ENCODE measurements at regions not wholly inside any gene's neighbourhood (a gene's known extent, or its start where the extent isn't known, plus 50 kb on each side); places are given as distances from the start of the nearest gene placed in this dataset.

GRCh38 chr3:132088291-132088690 is 53.5 kb upstream of the CPNE4 start:
- TF ChIP-seq CTCF (CRISPR knock-in tag; IDR thresholded peaks at IDR 0.05) (no peak), ZNF12 (CRISPR knock-in tag; IDR thresholded peaks at IDR 0.05) (no peak), RAD21 (CRISPR knock-in tag; IDR thresholded peaks at IDR 0.05) (no peak), ZNF274 (CRISPR knock-in tag; IDR thresholded peaks at IDR 0.05) (no peak), CENPBD1 (CRISPR knock-in tag; IDR thresholded peaks at IDR 0.05; ENCODE audit: borderline replicate concordance, low read depth) (no peak), KDM1A (CRISPR knock-in tag; IDR thresholded peaks at IDR 0.05) (no peak), TBX2 (CRISPR knock-in tag; IDR thresholded peaks at IDR 0.05; ENCODE audit: borderline replicate concordance) (no peak), ZNF354B (CRISPR knock-in tag; IDR thresholded peaks at IDR 0.05) (no peak), ELF1 (CRISPR knock-in tag; IDR thresholded peaks at IDR 0.05) (no peak), FOXK1 (CRISPR knock-in tag; IDR thresholded peaks at IDR 0.05; ENCODE audit: borderline replicate concordance, low read depth) (no peak), POLR2A (IDR thresholded peaks at IDR 0.05; ENCODE audit: insufficient read depth in 1 of 2, low read depth in 2 of 2, low read length in 2 of 2) (no peak), FOXK2 (IDR thresholded peaks at IDR 0.05) (no peak)
- TF ChIP-seq, protein P1, sequence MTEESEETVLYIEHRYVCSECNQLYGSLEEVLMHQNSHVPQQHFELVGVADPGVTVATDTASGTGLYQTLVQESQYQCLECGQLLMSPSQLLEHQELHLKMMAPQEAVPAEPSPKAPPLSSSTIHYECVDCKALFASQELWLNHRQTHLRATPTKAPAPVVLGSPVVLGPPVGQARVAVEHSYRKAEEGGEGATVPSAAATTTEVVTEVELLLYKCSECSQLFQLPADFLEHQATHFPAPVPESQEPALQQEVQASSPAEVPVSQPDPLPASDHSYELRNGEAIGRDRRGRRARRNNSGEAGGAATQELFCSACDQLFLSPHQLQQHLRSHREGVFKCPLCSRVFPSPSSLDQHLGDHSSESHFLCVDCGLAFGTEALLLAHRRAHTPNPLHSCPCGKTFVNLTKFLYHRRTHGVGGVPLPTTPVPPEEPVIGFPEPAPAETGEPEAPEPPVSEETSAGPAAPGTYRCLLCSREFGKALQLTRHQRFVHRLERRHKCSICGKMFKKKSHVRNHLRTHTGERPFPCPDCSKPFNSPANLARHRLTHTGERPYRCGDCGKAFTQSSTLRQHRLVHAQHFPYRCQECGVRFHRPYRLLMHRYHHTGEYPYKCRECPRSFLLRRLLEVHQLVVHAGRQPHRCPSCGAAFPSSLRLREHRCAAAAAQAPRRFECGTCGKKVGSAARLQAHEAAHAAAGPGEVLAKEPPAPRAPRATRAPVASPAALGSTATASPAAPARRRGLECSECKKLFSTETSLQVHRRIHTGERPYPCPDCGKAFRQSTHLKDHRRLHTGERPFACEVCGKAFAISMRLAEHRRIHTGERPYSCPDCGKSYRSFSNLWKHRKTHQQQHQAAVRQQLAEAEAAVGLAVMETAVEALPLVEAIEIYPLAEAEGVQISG (CRISPR knock-in tag; IDR thresholded peaks at IDR 0.05): no peak

Measured in HepG2 (cell line).